ENCODE measurements at regions not wholly inside any gene's neighbourhood (a gene's known extent, or its start where the extent isn't known, plus 50 kb on each side); places are given as distances from the start of the nearest gene placed in this dataset.

DNA sequence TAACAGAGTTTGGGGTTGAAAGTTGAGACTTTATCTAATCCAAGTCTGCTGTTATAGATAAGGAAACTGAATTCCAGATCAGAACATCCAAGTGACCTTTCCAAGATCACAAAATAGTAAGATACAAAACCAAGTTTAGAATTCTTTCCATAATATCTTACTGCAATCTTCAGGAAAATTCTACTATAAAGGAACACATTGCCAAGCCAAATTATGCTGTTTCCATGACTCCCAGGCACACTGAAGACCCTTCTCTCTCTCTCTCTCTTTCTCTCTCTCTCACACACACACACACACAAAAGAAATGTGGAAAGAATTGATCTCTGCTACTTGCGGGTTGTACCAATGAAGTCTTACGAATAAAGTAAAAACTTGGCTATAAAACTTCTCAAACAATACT is 398.4 kb downstream of the METTL4 start:
- no peak for DNase-seq (ENCODE audit: low spot score)

- no peak for DNase-seq (ENCODE audit: low spot score)
Observed at GRCh38 chr18:2173486-2173885, 397.8 kb downstream of the METTL4 start.

- DNase-seq (ENCODE audit: low spot score) = no peak
Observed at GRCh38 chr18:2178036-2178435, 393.3 kb downstream of the METTL4 start.

DNA sequence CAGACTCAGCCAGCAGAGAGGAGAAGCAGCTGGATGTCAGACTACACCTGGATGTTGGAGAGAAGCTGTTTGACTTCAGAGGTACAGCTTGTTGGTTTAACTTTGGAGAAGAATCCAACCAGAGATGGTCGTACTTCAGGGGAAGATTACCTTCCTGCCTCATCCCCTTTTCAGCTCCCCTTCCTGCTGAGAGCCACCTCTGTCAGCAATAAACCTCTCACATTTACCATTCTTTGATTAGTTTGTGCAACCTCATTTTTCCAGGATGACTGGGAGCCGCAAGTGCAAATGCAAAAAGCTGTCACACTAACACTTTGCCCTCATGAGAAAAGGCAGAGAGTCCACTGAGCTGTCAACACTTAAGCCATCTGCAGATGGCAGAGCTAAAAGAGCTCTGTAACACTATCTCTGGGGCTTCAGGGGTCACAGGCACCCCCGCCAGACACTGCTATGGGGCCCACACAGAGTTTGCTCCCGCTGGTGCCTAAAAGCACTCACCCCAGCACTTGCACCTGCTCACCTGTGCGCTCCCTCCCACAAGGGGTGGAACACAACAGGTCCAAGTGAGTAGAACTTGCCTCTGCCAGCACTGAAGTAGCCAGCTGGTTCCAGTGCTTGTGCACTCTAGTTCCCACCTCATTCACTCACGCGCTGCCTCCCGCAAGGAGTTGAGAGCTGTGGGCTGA is 391.7 kb downstream of the METTL4 start:
- DNase-seq (ENCODE audit: low spot score) = no peak

DNA sequence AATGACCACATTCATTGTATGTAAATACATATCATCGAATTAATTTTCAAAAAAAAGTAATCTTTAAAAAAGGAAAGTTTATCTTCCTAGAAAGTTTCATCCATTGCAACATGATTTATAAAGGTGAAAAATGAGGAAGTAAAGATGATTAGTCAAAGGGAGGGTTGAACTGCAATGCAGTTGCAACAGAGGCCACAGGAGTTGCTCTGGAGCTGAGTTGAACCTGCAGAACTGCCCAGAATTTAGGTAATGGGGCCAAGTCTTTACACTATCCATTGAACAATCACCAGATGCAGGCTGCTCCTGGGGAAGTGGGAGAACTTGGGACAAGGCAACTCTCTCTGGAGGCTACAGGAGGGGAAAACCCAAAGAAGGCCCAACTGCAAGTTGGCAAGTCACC is 390.7 kb downstream of the METTL4 start:
- DNase-seq (ENCODE audit: low spot score) = no peak

DNA sequence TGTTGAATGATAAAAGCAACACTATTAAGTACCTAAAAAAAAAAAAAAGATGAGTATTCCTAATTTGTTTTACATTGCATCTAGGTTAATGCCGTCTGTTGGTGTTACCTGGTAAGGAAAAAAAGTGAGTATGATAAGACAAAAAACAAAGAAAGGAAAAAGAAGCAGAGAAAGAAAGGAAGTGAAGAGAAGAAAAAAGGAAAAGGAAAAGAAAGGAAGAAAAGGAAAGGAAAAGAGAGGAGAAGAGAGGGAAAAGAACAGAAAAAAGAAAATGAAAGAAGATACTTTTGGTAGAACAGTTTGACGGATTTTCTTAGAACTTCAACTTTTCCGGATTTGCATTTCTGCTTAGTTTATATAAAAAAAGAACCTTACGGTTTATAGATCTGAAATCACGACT is 387.9 kb downstream of the METTL4 start:
- no peak for DNase-seq (ENCODE audit: low spot score)

DNA sequence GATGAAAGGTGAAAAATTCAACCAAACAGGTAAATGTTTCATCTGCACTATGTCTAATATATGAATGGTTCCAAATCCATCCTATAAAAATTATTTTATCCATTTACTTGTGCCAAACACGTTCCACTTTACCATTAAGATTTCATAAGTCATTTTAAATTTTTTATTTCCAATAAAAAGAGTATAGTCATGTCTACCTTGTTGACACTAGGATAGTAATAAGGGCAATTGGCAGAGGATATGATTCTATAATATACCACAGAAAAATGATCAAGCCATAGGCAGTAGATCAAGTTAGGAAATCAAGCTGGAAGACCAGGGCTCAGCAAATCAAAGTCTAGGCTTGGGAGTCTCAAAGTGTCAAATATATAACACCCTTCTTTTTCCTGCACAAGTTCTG is 384.3 kb downstream of the METTL4 start:
- DNase-seq (ENCODE audit: low spot score) = no peak

- no peak for DNase-seq (ENCODE audit: low spot score)
Observed at GRCh38 chr18:2188258-2188657, 383.0 kb downstream of the METTL4 start.

DNA sequence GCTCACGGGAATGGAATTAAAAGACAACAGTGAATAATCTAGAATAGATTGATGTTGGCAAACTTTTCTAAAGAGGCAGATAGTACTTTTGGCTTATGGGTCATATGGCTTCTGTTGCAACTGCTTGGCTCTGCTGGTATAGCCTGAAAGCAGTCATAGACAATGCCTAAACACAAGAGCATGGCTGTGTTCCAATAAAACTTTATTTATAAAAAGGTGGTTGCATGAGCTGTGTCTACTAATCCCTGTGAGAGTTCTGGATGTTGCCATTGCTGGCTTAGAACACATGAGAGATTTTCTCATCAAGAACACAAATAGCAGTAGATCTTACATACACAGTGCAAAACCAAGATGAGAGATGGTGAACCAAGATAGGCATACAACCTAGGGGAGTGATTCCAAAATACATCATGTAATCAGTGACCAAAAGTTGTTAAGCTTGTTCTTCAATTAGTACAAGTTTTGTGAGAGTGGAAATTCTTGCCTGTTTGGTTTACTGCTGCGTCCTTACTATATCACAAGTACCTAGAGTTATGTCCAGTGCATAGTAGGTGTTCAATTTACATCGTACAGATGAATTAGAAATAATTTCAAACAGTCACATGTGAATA is 380.0 kb downstream of the METTL4 start:
- DNase-seq (ENCODE audit: low spot score) = no peak

- no peak for DNase-seq (ENCODE audit: low spot score)
Observed at GRCh38 chr18:2192562-2192961, 378.7 kb downstream of the METTL4 start.

DNA sequence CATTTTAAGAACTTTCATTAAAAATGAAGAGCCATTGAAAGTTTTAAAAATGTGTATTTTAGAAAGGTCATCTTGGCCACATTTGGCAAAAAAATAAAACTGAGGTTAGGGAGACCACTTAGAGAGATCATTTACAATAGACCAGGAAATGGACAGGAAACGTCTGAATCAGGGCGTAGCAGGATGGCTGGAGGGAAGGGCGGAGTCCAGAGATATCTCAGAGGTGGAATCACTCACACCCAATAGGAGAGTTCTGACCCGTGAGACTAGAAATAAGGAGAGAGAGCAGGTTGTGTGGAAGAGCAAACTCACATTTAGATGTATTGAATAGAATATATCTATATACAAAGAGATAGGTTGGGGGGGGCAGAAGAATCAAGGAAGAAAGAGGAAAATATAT is 373.4 kb downstream of the METTL4 start:
- no peak for DNase-seq (ENCODE audit: low spot score)

DNA sequence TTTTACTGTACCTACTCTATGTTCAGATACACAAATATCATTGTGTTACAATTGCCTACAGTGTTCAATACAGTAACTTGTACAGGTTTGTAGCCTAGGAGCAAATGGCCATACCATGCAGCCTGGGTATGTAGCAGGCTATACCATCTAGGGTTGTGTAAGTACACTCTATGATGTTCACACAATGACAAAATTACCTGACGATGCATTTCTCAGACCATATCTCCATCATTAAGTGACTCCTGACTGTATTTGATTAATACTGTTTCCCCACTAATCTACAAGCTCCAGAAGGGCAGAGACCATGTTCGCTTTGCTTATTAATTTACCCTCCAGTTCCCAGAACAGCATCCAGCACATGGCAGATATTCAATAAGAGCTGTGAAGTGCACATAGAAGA is 372.2 kb downstream of the METTL4 start:
- no peak for DNase-seq (ENCODE audit: low spot score)

DNA sequence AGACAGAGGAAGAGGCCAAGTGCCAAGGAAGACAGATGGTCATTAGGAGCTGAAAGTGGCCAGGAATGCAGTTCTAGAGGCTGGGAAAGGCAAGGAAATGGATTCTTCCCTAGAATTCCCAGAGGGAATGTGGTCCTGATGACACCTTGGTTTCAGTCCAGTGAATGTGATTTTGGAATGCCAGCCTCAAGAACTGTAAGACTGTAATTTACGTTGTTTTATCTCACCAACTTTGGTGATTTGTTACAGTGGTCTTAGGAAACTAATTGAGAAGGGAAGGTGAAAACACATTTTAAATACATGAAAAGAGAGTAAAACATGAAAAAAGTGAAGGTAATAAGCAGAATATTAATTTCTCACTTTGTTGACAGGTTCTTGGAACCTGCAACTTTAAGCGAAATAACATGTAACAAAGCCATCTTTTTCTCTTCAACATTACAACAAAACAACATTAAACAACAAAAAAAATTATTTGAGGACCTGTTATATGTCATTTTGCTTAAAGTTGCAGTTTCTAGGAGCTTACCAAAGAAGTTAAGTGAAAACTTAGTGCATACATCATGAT is 370.2 kb downstream of the METTL4 start:
- no peak for DNase-seq (ENCODE audit: low spot score)

DNA sequence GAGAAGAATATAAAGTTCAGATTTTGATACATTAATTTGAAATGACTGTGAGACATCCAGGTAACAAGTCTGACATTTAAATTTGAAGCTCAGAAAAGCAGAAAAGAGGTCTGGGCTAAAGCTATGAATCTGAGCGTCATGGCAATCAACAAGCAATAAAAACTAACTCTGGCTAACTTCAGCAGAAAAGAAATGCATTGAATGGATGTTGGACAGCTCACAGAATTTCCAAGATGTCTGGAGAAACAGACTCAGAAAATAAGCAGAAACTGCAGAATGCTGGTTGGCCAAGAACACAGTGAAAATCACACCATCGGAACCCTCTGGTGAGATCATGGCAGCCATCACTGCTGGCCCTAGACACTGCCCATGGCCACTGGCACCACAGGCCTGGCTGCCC is 366.6 kb downstream of the METTL4 start:
- no peak for DNase-seq (ENCODE audit: low spot score)

GRCh38 chr18:2207294-2207693 is 364.0 kb downstream of the METTL4 start:
- no peak for DNase-seq (ENCODE audit: low spot score)

- no peak for DNase-seq (ENCODE audit: low spot score)
Observed at GRCh38 chr18:2212598-2213205, 358.6 kb downstream of the METTL4 start.

DNA sequence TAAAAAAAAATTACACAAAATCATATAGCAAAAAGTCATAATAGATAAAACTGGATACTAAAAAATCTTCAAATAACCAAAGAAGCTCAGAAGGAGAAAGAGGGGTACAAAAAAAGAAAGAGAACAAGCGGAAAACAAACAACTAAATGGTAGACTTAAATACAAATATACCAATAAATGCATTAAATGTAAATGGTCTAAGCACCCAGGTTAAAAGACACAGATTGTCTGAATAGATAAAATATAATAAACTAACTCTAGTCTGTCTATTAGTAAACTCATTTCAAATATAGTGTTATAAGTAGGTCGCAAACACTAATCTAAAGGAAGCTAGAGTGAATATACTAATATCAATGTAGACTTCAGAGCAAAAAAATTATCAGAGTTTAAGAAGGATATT is 357.4 kb downstream of the METTL4 start:
- no peak for DNase-seq (ENCODE audit: low spot score)

- no peak for DNase-seq (ENCODE audit: low spot score)
Observed at GRCh38 chr18:2217356-2217755, 353.9 kb downstream of the METTL4 start.

GRCh38 chr18:2218101-2218500 is 353.2 kb downstream of the METTL4 start:
- no peak for DNase-seq (ENCODE audit: low spot score)

DNA sequence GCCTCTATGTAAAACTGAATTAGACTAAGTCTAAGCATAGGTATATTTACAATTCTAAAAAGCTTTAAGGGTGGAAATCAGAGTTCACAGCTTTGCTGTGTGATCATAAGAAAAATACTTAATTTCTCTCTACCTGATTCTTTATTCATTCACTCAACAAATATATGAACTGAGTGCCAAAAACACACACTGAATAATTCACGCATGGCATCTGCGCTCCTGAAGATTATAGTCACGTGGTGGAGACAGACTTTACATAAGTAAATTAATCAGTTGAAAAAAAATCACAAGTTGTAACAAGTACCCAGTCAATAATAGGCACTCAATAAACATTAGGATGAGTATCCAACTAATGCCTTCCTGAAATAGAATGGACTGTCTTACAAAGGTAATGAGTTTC is 351.6 kb downstream of the METTL4 start:
- no peak for DNase-seq (ENCODE audit: low spot score)

DNA sequence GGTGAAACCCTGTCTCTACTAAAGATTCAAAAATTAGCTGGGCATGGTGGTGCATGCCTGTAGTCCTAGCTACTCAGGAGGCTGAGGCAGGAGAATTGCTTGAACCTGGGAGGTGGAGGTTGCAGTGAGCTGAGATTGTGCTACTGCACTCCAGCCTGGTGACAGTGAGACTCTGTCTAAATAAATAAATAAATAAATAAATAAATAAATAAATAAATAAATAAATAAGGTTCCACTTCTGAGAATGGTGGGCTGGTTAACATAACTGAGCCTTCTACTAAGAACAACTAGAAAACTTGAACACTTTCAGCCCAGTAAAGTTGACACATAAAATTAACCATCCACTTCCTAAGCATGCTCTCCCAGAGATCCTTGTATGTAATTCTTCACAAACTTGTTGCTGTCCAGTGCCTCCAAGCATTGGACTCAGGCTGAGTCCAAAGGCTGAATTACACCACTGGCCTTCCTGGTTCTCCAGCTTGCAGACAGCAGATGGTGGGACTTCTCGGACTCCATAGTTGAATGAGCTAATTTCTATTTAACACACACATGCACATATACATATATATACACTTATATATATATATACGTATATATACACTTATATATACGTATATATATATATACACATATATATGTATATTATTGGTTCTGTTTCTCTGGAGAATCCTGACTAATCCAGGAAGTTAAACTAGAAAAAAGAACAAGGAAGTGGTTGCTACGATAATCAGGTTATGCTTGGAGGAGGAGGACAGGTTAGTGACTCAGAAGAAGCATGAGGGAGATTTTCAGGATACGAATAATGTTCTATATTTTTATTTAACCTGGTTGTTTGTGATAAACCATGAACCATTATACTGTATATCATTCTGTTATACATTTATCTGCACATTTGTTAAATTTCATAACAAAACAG is 348.8 kb downstream of the METTL4 start:
- DNase-seq (ENCODE audit: low spot score) = peak; percentile 5

- DNase-seq (ENCODE audit: low spot score) = no peak
Observed at GRCh38 chr18:2223449-2223848, 347.9 kb downstream of the METTL4 start.

Data from SW480 (cell line).